MM.1S (cell line): ENCODE measurements at regions not wholly inside any gene's neighbourhood (a gene's known extent, or its start where the extent isn't known, plus 50 kb on each side); places are given as distances from the start of the nearest gene placed in this dataset.
A peak's percentile ranks its signal among the peaks of the same experiment; 100 is the strongest.

Source experiments
- DNase-seq: peaks from one replicate; pipeline ENCODE4 v3.0.0-alpha.2; 2015
- H2AFZ ChIP-seq: fragments of 300-600 bp; sonication (generic); 2 replicates; pipeline ENCODE4 v1.6.0; 2016; ENCODE audit warnings: antibody characterized with exemption, low read length
- H3F3A ChIP-seq: fragments of 300-600 bp; sonication (generic); 2 replicates; pipeline ENCODE4 v1.6.1; 2016; ENCODE audit warnings: mild to moderate bottlenecking, antibody characterized with exemption, low read length, moderate library complexity, mixed read lengths; ENCODE audit not compliant: insufficient read depth
- H3K27ac ChIP-seq: fragments of 300-600 bp; sonication (generic); 2 replicates; pipeline ENCODE4 v1.5.1; 2016; ENCODE audit warnings: mild to moderate bottlenecking, low read length
- H3K27me3 ChIP-seq: fragments of 300-600 bp; sonication (generic); replicated peaks from 2 replicates; pipeline ENCODE4 v1.6.0; 2016; ENCODE audit warnings: low read length; ENCODE audit not compliant: insufficient read depth
- H3K36me3 ChIP-seq: fragments of 300-600 bp; sonication (generic); replicated peaks from 2 replicates; pipeline ENCODE4 v1.6.1; 2016; ENCODE audit warnings: mild to moderate bottlenecking, low read length, mixed read lengths; ENCODE audit not compliant: insufficient read depth
- H3K4me1 ChIP-seq: fragments of 300-600 bp; sonication (generic); 2 replicates; pipeline ENCODE4 v1.6.1; 2016; ENCODE audit warnings: low read length, mixed read lengths
- H3K4me2 ChIP-seq: fragments of 300-600 bp; sonication (generic); 2 replicates; pipeline ENCODE4 v1.6.0; 2016; ENCODE audit warnings: low read depth, low read length
- H3K4me3 ChIP-seq: fragments of 300-600 bp; sonication (generic); 2 replicates; pipeline ENCODE4 v1.5.1; 2016; ENCODE audit warnings: low read length, mixed read lengths
- H3K79me2 ChIP-seq: fragments of 300-600 bp; sonication (generic); 2 replicates; pipeline ENCODE4 v1.6.1; 2016; ENCODE audit warnings: mixed run types, low read length, mixed read lengths
- H3K9ac ChIP-seq: fragments of 300-600 bp; sonication (generic); 2 replicates; pipeline ENCODE4 v1.6.1; 2016; ENCODE audit warnings: low read length, mixed read lengths
- H3K9me2 ChIP-seq: fragments of 300-600 bp; sonication (generic); replicated peaks from 2 replicates; pipeline ENCODE4 v1.6.1; 2016; ENCODE audit warnings: mild to moderate bottlenecking, low read length, mixed read lengths; ENCODE audit not compliant: insufficient read depth
- H3K9me3 ChIP-seq: fragments of 300-600 bp; sonication (generic); replicated peaks from 2 replicates; pipeline ENCODE4 v1.6.1; 2016; ENCODE audit warnings: mild to moderate bottlenecking, low read length, mixed read lengths; ENCODE audit not compliant: insufficient read depth
- H4K20me1 ChIP-seq: fragments of 300-600 bp; sonication (generic); 2 replicates; pipeline ENCODE4 v1.6.1; 2016; ENCODE audit warnings: mild to moderate bottlenecking, low read length, moderate library complexity, mixed read lengths; ENCODE audit not compliant: insufficient read depth
- CTCF ChIP-seq: fragments of 300-600 bp; sonication (generic); IDR thresholded peaks from 2 replicates; pipeline ENCODE4 v1.5.1; 2016; ENCODE audit warnings: antibody characterized with exemption, low read length, mixed read lengths
- EZH2 ChIP-seq: fragments of 300-600 bp; sonication (generic); optimal IDR thresholded peaks from 2 replicates; pipeline ENCODE3; 2017; ENCODE audit warnings: low read depth, mild to moderate bottlenecking, antibody characterized with exemption, low read length, mixed read lengths
- EZH2phosphoT487 ChIP-seq: fragments of 300-600 bp; sonication (generic); IDR thresholded peaks from 2 replicates; pipeline ENCODE4 v1.6.1; 2018; ENCODE audit warnings: antibody characterized with exemption, low read length

DNA sequence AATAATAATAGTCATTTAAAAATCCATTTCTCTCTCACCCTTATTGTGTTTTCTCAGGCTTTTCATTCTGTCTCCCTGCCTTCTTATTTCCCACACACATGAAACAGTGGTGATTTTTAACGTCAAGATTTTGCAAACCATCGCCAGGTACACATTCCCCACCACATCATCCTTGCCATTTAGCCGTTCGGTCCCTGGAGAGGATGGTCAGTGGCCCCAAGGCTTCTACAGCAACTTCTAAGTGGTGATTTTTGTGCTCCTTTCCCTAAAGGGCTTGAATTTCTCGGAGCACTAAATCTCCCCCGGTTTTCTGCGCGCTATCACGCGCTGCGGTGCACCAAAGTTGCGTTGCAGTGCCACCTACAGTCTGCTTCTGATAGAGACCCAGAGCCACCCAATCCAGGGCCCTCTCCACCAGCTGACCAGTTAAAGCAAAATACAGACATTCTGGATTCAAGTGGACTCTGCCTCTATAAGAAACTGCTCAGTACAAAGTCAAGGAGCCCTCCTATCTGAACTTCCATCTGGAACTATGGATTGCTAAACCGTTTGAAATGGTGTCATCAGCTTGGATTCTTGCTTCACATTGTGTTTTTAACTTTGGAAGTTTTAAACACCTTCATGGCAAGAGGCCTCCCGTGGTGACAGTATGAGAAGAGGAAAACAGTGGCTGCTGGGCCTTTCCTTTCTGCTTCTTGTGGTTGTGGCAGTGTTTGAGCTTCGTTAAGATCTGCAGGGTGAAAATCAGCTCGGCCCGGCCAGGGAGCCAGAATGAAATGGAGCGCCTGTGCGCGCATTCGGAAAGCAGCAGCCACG, 234.0 kb downstream of the SPTSSA start:
- DNase-seq: peak; percentile 23
- no peak overlapping the region for H3K27ac ChIP-seq
- H3F3A ChIP-seq: no peaks in the 10 kb centered on the region
- no peak overlapping the region for H3K4me3 ChIP-seq
- H3K9me3 ChIP-seq: no peaks in the 10 kb centered on the region
- H2AFZ ChIP-seq: no peak overlapping the region
- H3K4me2 ChIP-seq: no peak overlapping the region
- no peaks in the 10 kb centered on the region for H3K4me1 ChIP-seq
- no peaks in the 10 kb centered on the region for H4K20me1 ChIP-seq
- H3K9me2 ChIP-seq: no peaks in the 10 kb centered on the region
- no peak overlapping the region for H3K9ac ChIP-seq
- H3K27me3 ChIP-seq: no peaks in the 10 kb centered on the region
- TF ChIP-seq EZH2 (no peak), CTCF (peak; percentile 62)
- H3K79me2 ChIP-seq: no peaks in the 10 kb centered on the region
- H3K36me3 ChIP-seq: no peaks in the 10 kb centered on the region

- Histone ChIP-seq H3K36me3 (no peaks in the 10 kb centered on the region), H3K9me3 (no peaks in the 10 kb centered on the region), H4K20me1 (no peaks in the 10 kb centered on the region), H2AFZ (no peak overlapping the region), H3K4me2 (no peak overlapping the region), H3K9me2 (no peaks in the 10 kb centered on the region), H3K4me1 (no peaks in the 10 kb centered on the region), H3K4me3 (no peak overlapping the region), H3F3A (no peaks in the 10 kb centered on the region), H3K27ac (no peak overlapping the region), H3K27me3 (no peaks in the 10 kb centered on the region), H3K9ac (no peak overlapping the region), H3K79me2 (no peaks in the 10 kb centered on the region)
- no peak for DNase-seq
- TF ChIP-seq EZH2phosphoT487: no peak
- TF ChIP-seq EZH2: no peak
- no peak for TF ChIP-seq CTCF
Observed at GRCh38 chr14:34224221-34224620, 237.8 kb downstream of the SPTSSA start.

DNA sequence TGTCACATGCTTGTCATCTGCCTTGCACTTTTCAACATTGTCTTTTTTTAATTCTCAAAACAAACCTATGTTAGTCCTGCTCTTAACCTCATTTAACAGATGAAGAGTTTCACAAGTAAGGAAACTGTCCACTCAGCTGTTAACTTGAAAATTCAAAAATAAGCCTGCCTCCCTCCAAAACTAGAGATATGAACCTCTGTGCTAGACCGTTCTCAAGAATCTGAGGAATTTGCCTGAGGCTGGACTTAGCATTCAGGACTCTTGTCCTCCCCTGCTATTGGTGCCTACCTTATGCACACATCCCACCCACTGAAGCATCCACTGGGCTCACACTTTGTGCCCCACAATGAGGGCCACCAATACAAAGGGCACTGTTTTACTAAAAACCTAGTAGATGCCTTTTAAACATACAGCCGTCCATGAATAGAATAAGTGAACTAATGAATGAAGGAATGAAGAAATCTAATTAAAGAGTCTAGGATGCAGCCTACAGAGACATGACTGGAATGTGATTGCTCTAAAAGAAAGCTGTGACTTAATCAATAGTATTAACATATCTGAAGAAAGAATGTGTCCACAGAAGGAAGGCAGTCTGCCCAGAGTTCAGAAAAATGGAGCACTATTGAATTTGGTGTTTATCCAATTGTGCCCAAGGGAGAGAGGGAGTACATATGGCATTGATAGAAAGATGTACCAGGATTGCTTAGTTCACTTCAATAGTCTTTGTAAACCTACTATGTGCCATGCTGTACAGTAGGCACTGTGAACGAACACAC, 238.5 kb downstream of the SPTSSA start:
- Histone ChIP-seq H3K79me2 (no peaks in the 10 kb centered on the region), H3K9me2 (no peaks in the 10 kb centered on the region), H3K9me3 (no peaks in the 10 kb centered on the region), H2AFZ (no peak overlapping the region), H3K9ac (no peak overlapping the region), H3K4me2 (no peak overlapping the region), H3K27me3 (no peaks in the 10 kb centered on the region), H4K20me1 (no peaks in the 10 kb centered on the region), H3K4me1 (no peaks in the 10 kb centered on the region), H3K27ac (no peak overlapping the region), H3F3A (no peaks in the 10 kb centered on the region), H3K36me3 (no peaks in the 10 kb centered on the region), H3K4me3 (no peak overlapping the region)
- DNase-seq: no peak
- TF ChIP-seq CTCF (no peak), EZH2 (no peak), EZH2phosphoT487 (no peak)
